SIG-M5 (cell line): ENCODE measurements at regions not wholly inside any gene's neighbourhood (a gene's known extent, or its start where the extent isn't known, plus 50 kb on each side); places are given as distances from the start of the nearest gene placed in this dataset.

Experiments
- DNase-seq: peaks from one replicate; lab custom pipeline; 2025; lab: John Stamatoyannopoulos, UW

DNA sequence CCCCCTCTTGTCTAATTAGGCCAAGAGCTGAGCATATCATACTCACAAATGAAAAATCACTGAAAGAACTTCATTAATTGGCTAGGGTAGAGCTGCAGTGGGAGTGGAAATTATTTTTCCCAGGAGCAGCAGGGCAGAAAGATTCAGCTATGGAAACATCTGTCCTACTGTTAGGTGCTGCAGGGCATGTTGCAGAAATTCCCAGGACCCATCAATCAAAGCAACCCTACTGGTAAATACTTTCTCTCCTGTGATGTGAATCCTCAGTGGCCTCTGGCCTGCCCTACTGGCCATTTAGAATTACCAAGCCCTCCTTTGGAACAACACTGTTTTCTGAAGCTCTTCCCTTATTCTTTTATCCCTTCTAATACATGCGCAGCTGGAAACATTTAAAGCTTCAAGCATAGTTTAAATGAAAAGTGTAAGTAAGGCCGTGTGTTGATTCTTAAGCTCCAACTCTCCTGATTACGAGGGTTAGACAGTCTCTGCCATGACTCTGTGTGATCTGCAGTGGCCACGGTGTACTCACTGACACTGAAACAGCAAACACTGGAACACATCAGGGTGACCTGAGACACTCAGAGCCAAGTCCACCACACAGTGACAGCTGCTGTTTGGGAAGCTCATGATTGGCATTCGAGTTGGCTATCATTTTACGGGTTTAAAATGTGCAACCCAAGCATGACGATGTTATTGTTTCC, 62.6 kb upstream of the TMCC3 start:
- DNase-seq, result no peak

DNA sequence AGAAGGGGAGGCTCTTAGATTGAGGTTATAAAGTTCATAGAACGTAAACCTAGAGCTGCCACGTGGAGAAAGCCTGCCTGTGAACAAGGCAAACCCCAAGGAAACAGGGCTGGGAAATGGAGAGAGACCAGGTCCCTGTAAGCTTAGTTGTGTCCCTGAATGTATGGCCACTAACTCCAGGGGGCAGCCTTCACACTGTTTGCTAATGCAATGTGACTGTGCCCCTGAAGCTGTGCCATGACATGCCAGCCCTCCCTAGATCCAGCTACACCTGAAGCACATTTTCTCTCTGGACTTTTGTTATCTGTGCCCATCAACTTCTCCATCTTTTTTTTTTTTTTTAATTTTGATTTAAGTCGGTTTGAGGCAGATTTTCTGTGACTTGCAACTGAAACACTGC, 60.6 kb upstream of the TMCC3 start:
- no peak for DNase-seq

DNA sequence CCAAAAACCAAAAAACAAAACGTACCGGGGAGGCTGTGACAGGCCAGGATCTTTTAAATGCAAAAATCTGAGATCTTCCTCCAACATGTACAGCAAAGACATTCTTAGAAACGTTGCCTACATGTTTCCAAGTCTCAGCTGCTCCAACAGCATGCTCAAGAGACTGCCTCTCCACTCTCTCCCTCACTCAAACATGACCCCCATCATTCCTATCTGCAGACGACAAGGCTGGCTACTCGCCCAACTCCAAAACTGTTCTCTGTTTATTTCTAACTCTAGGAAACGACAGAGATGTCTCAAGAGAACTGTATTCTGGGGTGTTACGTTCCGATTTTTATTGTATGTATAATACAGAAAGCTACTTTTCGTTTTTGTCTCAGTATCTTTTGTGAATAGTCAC, 57.5 kb upstream of the TMCC3 start:
- no peak for DNase-seq

- DNase-seq, result no peak
These were observed 56.7 kb upstream of the TMCC3 start for GRCh38 chr12:94707036-94707435.

DNA sequence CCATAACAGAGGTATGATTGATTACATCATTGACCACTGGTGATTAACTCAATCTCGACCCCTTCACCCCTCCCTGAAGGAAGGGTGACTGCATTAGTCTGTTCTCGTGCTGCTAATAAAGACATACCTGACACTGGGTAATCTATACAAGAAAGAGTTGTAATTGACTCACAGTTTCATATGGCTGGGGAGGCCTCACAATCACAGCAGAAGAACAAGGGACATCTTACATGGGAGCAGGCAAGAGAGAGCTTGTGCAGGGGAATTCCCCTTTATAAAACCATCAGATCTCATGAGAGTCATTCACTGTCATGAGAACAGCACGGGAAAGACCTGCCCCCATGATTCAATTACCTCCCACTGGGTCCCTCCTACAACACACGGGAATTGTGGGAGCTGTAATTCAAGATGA, 55.9 kb upstream of the TMCC3 start:
- DNase-seq, result no peak

DNA sequence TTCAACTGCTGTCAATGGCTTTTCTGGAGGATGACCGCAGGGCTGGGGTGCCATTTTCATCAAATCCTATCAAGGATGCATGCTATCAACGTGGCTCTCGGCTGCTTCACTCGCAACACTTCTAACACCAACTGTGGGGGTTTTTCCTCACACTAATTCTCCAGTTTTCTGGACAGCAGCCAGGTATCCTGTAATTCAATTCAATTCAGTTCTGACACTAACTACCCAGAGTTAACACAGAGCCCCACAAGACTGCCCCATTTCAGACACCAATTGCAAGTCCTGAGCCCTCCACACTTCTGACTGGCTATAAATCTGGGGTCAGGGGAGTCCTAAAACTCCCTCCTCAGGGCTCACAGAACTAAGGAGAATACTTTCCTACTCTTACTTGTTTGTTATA, 55.3 kb upstream of the TMCC3 start:
- DNase-seq, result no peak

- no peak for DNase-seq
These were observed 54.3 kb upstream of the TMCC3 start for GRCh38 chr12:94704452-94705306.

GRCh38 chr12:94702696-94703095, 52.3 kb upstream of the TMCC3 start:
- DNase-seq, result no peak

- no peak for DNase-seq
These were observed 51.4 kb upstream of the TMCC3 start for GRCh38 chr12:94701711-94702110.

DNA sequence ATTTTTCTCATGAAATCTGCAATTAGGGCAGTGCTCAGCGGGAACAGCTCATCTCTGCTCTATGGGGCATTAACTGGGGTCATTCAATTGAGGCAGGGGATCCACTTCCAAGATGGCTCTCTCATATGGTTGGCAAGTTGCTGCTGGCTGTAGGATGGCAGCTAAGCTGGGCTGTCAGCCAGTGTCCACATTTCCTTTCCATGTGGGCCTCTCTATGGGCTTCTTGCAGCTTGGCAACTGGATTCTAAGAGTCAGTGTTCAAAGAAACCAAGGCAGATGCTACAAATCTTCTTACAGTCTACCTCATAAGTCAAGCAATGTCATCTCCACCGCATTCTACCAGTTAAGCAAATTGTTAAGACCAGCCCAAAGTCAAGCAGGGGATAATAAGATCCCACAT, 50.3 kb upstream of the TMCC3 start:
- no peak for DNase-seq
